Omental fat pad (tissue), 3 donors: ENCODE measurements at regions not wholly inside any gene's neighbourhood (a gene's known extent, or its start where the extent isn't known, plus 50 kb on each side); places are given as distances from the start of the nearest gene placed in this dataset.

ENCODE experiments used
- ATAC-seq: fragments of 150-250 bp; one replicate; pipeline ENCODE4 v1.9.1; 2016; ENCODE audit warnings: mild to moderate bottlenecking, moderate library complexity; ENCODE audit not compliant: low FRiP score
- DNase-seq: peaks from one replicate; pipeline ENCODE4 v3.0.0-alpha.2; 2019; ENCODE audit warnings: low spot score
- CTCF ChIP-seq, 3 donors: fragments of 450-650 bp; IDR thresholded peaks; one replicate each; pipeline ENCODE4 v1.5.1; 2016 to 2017; ENCODE audit warnings: antibody characterized with exemption in 3 of 3, mild to moderate bottlenecking in 3 of 3, moderate library complexity in 2 of 3

GRCh38 chr3:87088430-87088992, 97.6 kb upstream of the VGLL3 start:
- DNase-seq: no peak
- TF ChIP-seq CTCF (IDR thresholded peaks at IDR 0.05): no peak
- ATAC-seq: no peak

GRCh38 chr3:87084868-87085267, 93.9 kb upstream of the VGLL3 start:
- DNase-seq (no peak), ATAC-seq (no peak)
- TF ChIP-seq CTCF (IDR thresholded peaks at IDR 0.05): no peak

- TF ChIP-seq CTCF (IDR thresholded peaks at IDR 0.05): no peak
- ATAC-seq (no peak), DNase-seq (no peak)
Measured at GRCh38 chr3:87082796-87083440, 92.0 kb upstream of the VGLL3 start.

- ATAC-seq (no peak), DNase-seq (no peak)
- no peak for TF ChIP-seq CTCF (IDR thresholded peaks at IDR 0.05)
Measured at GRCh38 chr3:87077355-87077754, 86.4 kb upstream of the VGLL3 start.

- DNase-seq (no peak), ATAC-seq (no peak)
Measured at GRCh38 chr3:87076946-87077345, 86.0 kb upstream of the VGLL3 start.

GRCh38 chr3:87073496-87074145, 82.7 kb upstream of the VGLL3 start:
- ATAC-seq: no peak
- TF ChIP-seq CTCF (IDR thresholded peaks at IDR 0.05): no peak

More at GRCh38 chr3:87076946-87077345, 86.0 kb upstream of the VGLL3 start:
- TF ChIP-seq CTCF (IDR thresholded peaks at IDR 0.05): no peak

GRCh38 chr3:87072446-87072845, 81.5 kb upstream of the VGLL3 start:
- no peak for TF ChIP-seq CTCF (IDR thresholded peaks at IDR 0.05)
- no peak for ATAC-seq
- DNase-seq: no peak

More at GRCh38 chr3:87073496-87074145, 82.7 kb upstream of the VGLL3 start:
- DNase-seq: no peak
